Stomach (tissue), 4 donors: ENCODE measurements at regions not wholly inside any gene's neighbourhood (a gene's known extent, or its start where the extent isn't known, plus 50 kb on each side); places are given as distances from the start of the nearest gene placed in this dataset.

Experiments
- CTCF ChIP-seq, 7 experiments: fragments of 450-650 bp in 4 of 7; fragments of 200-600 bp in 3 of 7; sonication (generic) in 3 of 7; IDR thresholded peaks; one replicate each; pipeline ENCODE4 v1.5.1; 2016 to 2019; ENCODE audit warnings: antibody characterized with exemption in 7 of 7, control low read depth in 2 of 7, mild to moderate bottlenecking in 1 of 7
- POLR2A ChIP-seq, 4 donors: fragments of 450-650 bp; IDR thresholded peaks; one replicate each; pipeline ENCODE4 v1.6.1; 2016; ENCODE audit warnings: antibody characterized with exemption in 4 of 4, control low read depth in 2 of 4, mild to moderate bottlenecking in 1 of 4, moderate library complexity in 1 of 4

- TF ChIP-seq CTCF (IDR thresholded peaks at IDR 0.05) (no peak), POLR2A (IDR thresholded peaks at IDR 0.05) (no peak)
These were observed 189.5 kb upstream of the HMGA2 start for GRCh38 chr12:65634626-65635331.
